HepG2 (cell line): ENCODE measurements at regions not wholly inside any gene's neighbourhood (a gene's known extent, or its start where the extent isn't known, plus 50 kb on each side); places are given as distances from the start of the nearest gene placed in this dataset.

Experiments
- ATAC-seq: fragments of 200-7000 bp; cut with Tn5 transposase; 3 replicates; pipeline ENCODE4 v1.9.1; 2020; ENCODE audit warnings: mild to moderate bottlenecking, moderate library complexity
- BruUV-seq: library from RNA; stranded (reverse); fragments of 400-500 nt; replicated peaks from 2 replicates; lab custom pipeline; 2021; lab: Mats Ljungman, UMichigan
- CTCF ChIA-PET: fragments of 300-600 bp; formaldehyde crosslinking; extraction: SDS; loops from one replicate; lab custom pipeline; 2021; ENCODE audit warnings: low total read pairs, inconsistent platforms, low intra/inter-chr PET ratio; lab: Yijun Ruan, JAX
- POLR2A ChIA-PET: fragments of 350-600 bp; sonication (Branson Sonifier 250); formaldehyde crosslinking; loops from one replicate; lab custom pipeline; 2020; ENCODE audit warnings: antibody characterized with exemption, inconsistent platforms; lab: Yijun Ruan, JAX
- DNase-seq: peaks from one replicate; pipeline ENCODE4 v3.0.0-alpha.2; 2015; ENCODE audit warnings: low spot score
- FAIRE-seq: peaks from 3 replicates; lab custom pipeline; 2011; peaks lifted over from hg19 to GRCh38; lab: Jason Lieb, UNC
- H2AFZ ChIP-seq: one replicate; pipeline ENCODE4 v1.6.1; 2011; ENCODE audit warnings: low read length, inconsistent platforms
- H3K27ac ChIP-seq: fragments of 300-600 bp; 3 replicates; pipeline ENCODE4 v1.8.0; 2011; ENCODE audit warnings: mixed run types, mild to moderate bottlenecking, mixed read lengths, low read length, inconsistent platforms; ENCODE audit not compliant: insufficient read depth; ENCODE audit errors: extremely low read length
- H3K27me3 ChIP-seq, 2 experiments: fragments of 200-600 bp in 1 of 2; 2 replicates in 1 of 2; 3 replicates in 1 of 2; pipeline versions ENCODE4 v1.6.0 to v1.8.0; 2011; ENCODE audit warnings: low read length in 2 of 2, mild to moderate bottlenecking in 2 of 2, moderate library complexity in 2 of 2, inconsistent platforms in 1 of 2; ENCODE audit not compliant: insufficient read depth in 2 of 2, control insufficient read depth in 1 of 2
- H3K36me3 ChIP-seq, 2 experiments: fragments of 200-600 bp in 1 of 2; replicated peaks in 1 of 2; 2 replicates in 1 of 2; 3 replicates in 1 of 2; pipeline versions ENCODE4 v1.5.1 to v1.8.0; 2011; ENCODE audit warnings: low read length in 2 of 2, inconsistent platforms in 1 of 2; ENCODE audit not compliant: insufficient read depth in 2 of 2, control insufficient read depth in 1 of 2
- H3K4me1 ChIP-seq: 2 replicates; pipeline ENCODE4 v1.5.1; 2012; ENCODE audit warnings: low read length, inconsistent platforms; ENCODE audit not compliant: insufficient read depth
- H3K4me2 ChIP-seq: 2 replicates; pipeline ENCODE4 v1.6.0; 2011; ENCODE audit warnings: low read depth, low read length, inconsistent platforms
- H3K4me3 ChIP-seq, 3 experiments: fragments of 200-600 bp in 1 of 3; sonication (generic), shearing (Covaris generic) in 1 of 3; replicated peaks in 1 of 3; 2 replicates each; pipeline ENCODE4 v1.5.1; 2011 to 2016; ENCODE audit warnings: low read length in 3 of 3, inconsistent platforms in 2 of 3, low read depth in 2 of 3, mild to moderate bottlenecking in 2 of 3, control low read depth in 1 of 3, mixed read lengths in 1 of 3; ENCODE audit not compliant: insufficient read depth in 1 of 3
- H3K79me2 ChIP-seq: one replicate; pipeline ENCODE4 v1.6.1; 2011; ENCODE audit warnings: low read length, inconsistent platforms; ENCODE audit not compliant: insufficient read depth
- H3K9ac ChIP-seq: 2 replicates; pipeline ENCODE4 v1.6.0; 2011; ENCODE audit warnings: mild to moderate bottlenecking, low read depth, low read length, inconsistent platforms; ENCODE audit not compliant: insufficient read depth
- H3K9me3 ChIP-seq: 2 replicates; pipeline ENCODE4 v1.5.1; 2012; ENCODE audit warnings: mild to moderate bottlenecking, low read length
- H4K20me1 ChIP-seq: 2 replicates; pipeline ENCODE4 v1.6.0; 2011; ENCODE audit warnings: inconsistent platforms, mild to moderate bottlenecking, low read length, moderate library complexity; ENCODE audit not compliant: insufficient read depth
- ATF1 ChIP-seq: IDR thresholded peaks from 2 replicates; pipeline ENCODE4 v1.6.1; 2016; ENCODE audit warnings: mild to moderate bottlenecking, control low read depth
- FOSL2 ChIP-seq: sonication (generic); formaldehyde crosslinking; IDR thresholded peaks from 2 replicates; pipeline ENCODE4 v1.4.0; 2020; ENCODE audit warnings: missing genetic modification reagents
- FOXP1 ChIP-seq, 2 experiments: fragments of 450-650 bp in 1 of 2; IDR thresholded peaks; 2 replicates each; pipeline ENCODE4 v1.6.1; 2017 to 2018; ENCODE audit warnings: antibody characterized with exemption in 1 of 2
- MTF2 ChIP-seq: sonication (generic); formaldehyde crosslinking; IDR thresholded peaks from 2 replicates; pipeline ENCODE4 v1.5.0; 2020; ENCODE audit warnings: missing genetic modification reagents, borderline replicate concordance
- PRDM10 ChIP-seq: sonication (generic); formaldehyde crosslinking; IDR thresholded peaks from 2 replicates; pipeline ENCODE4 v1.4.0; 2020; ENCODE audit warnings: low read depth, missing genetic modification reagents
- XBP1 ChIP-seq: sonication (generic); formaldehyde crosslinking; IDR thresholded peaks from 2 replicates; pipeline ENCODE4 v1.5.0; 2020; ENCODE audit warnings: missing genetic modification reagents
- ZNF564 ChIP-seq: sonication (generic); formaldehyde crosslinking; IDR thresholded peaks from 2 replicates; pipeline ENCODE4 v1.8.1; 2023; ENCODE audit warnings: mild to moderate bottlenecking, missing genetic modification reagents
- ZSCAN30 ChIP-seq: sonication (generic); formaldehyde crosslinking; IDR thresholded peaks from 2 replicates; pipeline ENCODE4 v1.5.0; 2020; ENCODE audit warnings: mild to moderate bottlenecking, missing genetic modification reagents
- WGBS: methylation state at CpG from one replicate; pipeline ENCODE4 v1.1.6; 2017; ENCODE audit warnings: low lambda C conversion rate; 5-methylcytosine and 5-hydroxymethylcytosine counted together
- in situ Hi-C: cut with HindIII; loops from 2 replicates; pipeline ENCODE4 v1.10.0; 2017; ENCODE audit warnings: low pct_unique_long_range_greater_than_20kb; ENCODE audit not compliant: extremely low pct_ligation_motif_present
- intact Hi-C: fragments of 100-400 bp; cut with micrococcal nuclease; formaldehyde crosslinking; loops from one replicate; pipeline ENCODE4 v1.10.0; 2022; ENCODE audit not compliant: unreplicated experiment
- small RNA-seq, 3 experiments: library from RNA; depleted of rRNA; stranded (forward); fragments of <200 nt; gene quantifications; one replicate each; pipeline ENCODE3, GENCODE V24; 2012; ENCODE audit warnings: low read depth in 2 of 3, low replicate concordance in 1 of 3; ENCODE audit not compliant: insufficient read length in 3 of 3, insufficient read depth in 2 of 3

- in situ Hi-C loops = no loop called here
- H3K79me2 ChIP-seq = no peaks in the 10 kb centered on the region
- TF ChIP-seq ATF1 (CRISPR knock-in tag) = no peak
- no peak for TF ChIP-seq PRDM10 (CRISPR knock-in tag)
- no peak for TF ChIP-seq XBP1
- TF ChIP-seq ZSCAN30 (CRISPR knock-in tag) = no peak
- TF ChIP-seq ZNF564 = no peak
- TF ChIP-seq MTF2 (CRISPR knock-in tag) = no peak
- no peak for TF ChIP-seq FOSL2 (CRISPR knock-in tag)
- TF ChIP-seq FOXP1 (IDR thresholded peaks at IDR 0.05) = no peak
- TF ChIP-seq FOXP1 (CRISPR knock-in tag; IDR thresholded peaks at IDR 0.05) = no peak
- no peaks in the 10 kb centered on the region for H3K4me1 ChIP-seq
- ChIA-PET CTCF (no interaction called here), POLR2A (no interaction called here)
- BruUV-seq = no TSS peak
- no peaks in the 10 kb centered on the region for H3K36me3 ChIP-seq
- no peak for ATAC-seq
- H3K27ac ChIP-seq = no peak overlapping the region
- no peak for DNase-seq
- no peaks in the 10 kb centered on the region for H4K20me1 ChIP-seq
- FAIRE-seq = no peak
- H3K4me3 ChIP-seq = no peak overlapping the region
- H3K9me3 ChIP-seq = no peaks in the 10 kb centered on the region
- H3K27me3 ChIP-seq = no peaks in the 10 kb centered on the region
- 0% methylated on average over 1 of the region's 1 CpG for WGBS
- no peak overlapping the region for H3K4me2 ChIP-seq
- H3K9ac ChIP-seq = no peak overlapping the region
- no peak overlapping the region for H2AFZ ChIP-seq
- intact Hi-C loops = no loop called here
These were observed 50.3 kb upstream of the ANP32D start for GRCh38 chr12:48422060-48422459.

Small RNA genes lying in the stretch of these regions (small RNA-seq; reads per million reads assigned to genes)
- 0 reads per million in 3 experiments for gene OR8S21P
